ENCODE measurements at regions not wholly inside any gene's neighbourhood (a gene's known extent, or its start where the extent isn't known, plus 50 kb on each side); places are given as distances from the start of the nearest gene placed in this dataset.

- DNase-seq (ENCODE audit: low read depth), result peak; percentile 25
Observed at GRCh38 chr18:54020156-54020745, 204.2 kb downstream of the MBD2 start.

- no peak for DNase-seq (ENCODE audit: low read depth)
Observed at GRCh38 chr18:54019641-54020040, 204.8 kb downstream of the MBD2 start.

- DNase-seq (ENCODE audit: low read depth), result no peak
Observed at GRCh38 chr18:54013452-54013851, 211.0 kb downstream of the MBD2 start.

GRCh38 chr18:54004828-54005227 lies 219.6 kb downstream of the MBD2 start:
- no peak for DNase-seq (ENCODE audit: low read depth)

GRCh38 chr18:54003195-54003594 lies 221.3 kb downstream of the MBD2 start:
- DNase-seq (ENCODE audit: low read depth), result no peak

- no peak for DNase-seq (ENCODE audit: low read depth)
Observed at GRCh38 chr18:53997064-53997463, 227.4 kb downstream of the MBD2 start.

- DNase-seq (ENCODE audit: low read depth), result no peak
Observed at GRCh38 chr18:53994016-53994415, 230.5 kb downstream of the MBD2 start.

GRCh38 chr18:53991805-53992204 lies 232.7 kb downstream of the MBD2 start:
- DNase-seq (ENCODE audit: low read depth), result peak; percentile 13

- peak; percentile 65 for DNase-seq (ENCODE audit: low read depth)
Observed at GRCh38 chr18:53991202-53991601, 233.3 kb downstream of the MBD2 start.

- DNase-seq (ENCODE audit: low read depth), result no peak
Observed at GRCh38 chr18:53990485-53990884, 234.0 kb downstream of the MBD2 start.

GRCh38 chr18:53984021-53984420 lies 240.4 kb downstream of the MBD2 start:
- no peak for DNase-seq (ENCODE audit: low read depth)

- no peak for DNase-seq (ENCODE audit: low read depth)
Observed at GRCh38 chr18:53971331-53971730, 253.1 kb downstream of the MBD2 start.

- DNase-seq (ENCODE audit: low read depth), result no peak
Observed at GRCh38 chr18:53952700-53953099, 271.8 kb downstream of the MBD2 start.

GRCh38 chr18:53950545-53950944 lies 273.9 kb downstream of the MBD2 start:
- no peak for DNase-seq (ENCODE audit: low read depth)

- no peak for DNase-seq (ENCODE audit: low read depth)
Observed at GRCh38 chr18:53948991-53949390, 275.5 kb downstream of the MBD2 start.

GRCh38 chr18:53947092-53947640 lies 277.3 kb downstream of the MBD2 start:
- DNase-seq (ENCODE audit: low read depth), result no peak

GRCh38 chr18:53946594-53946993 lies 277.9 kb downstream of the MBD2 start:
- DNase-seq (ENCODE audit: low read depth), result peak; percentile 2

GRCh38 chr18:53944721-53945120 lies 279.7 kb downstream of the MBD2 start:
- DNase-seq (ENCODE audit: low read depth), result no peak

- DNase-seq (ENCODE audit: low read depth), result no peak
Observed at GRCh38 chr18:53943326-53943860, 281.1 kb downstream of the MBD2 start.

- peak; percentile 7 for DNase-seq (ENCODE audit: low read depth)
Observed at GRCh38 chr18:53941601-53942338, 282.7 kb downstream of the MBD2 start.

GRCh38 chr18:53937037-53937436 lies 287.4 kb downstream of the MBD2 start:
- no peak for DNase-seq (ENCODE audit: low read depth)

- no peak for DNase-seq (ENCODE audit: low read depth)
Observed at GRCh38 chr18:53935803-53936202, 288.7 kb downstream of the MBD2 start.

- no peak for DNase-seq (ENCODE audit: low read depth)
Observed at GRCh38 chr18:53935399-53935798, 289.1 kb downstream of the MBD2 start.
